ENCODE measurements at regions not wholly inside any gene's neighbourhood (a gene's known extent, or its start where the extent isn't known, plus 50 kb on each side); places are given as distances from the start of the nearest gene placed in this dataset.

DNA sequence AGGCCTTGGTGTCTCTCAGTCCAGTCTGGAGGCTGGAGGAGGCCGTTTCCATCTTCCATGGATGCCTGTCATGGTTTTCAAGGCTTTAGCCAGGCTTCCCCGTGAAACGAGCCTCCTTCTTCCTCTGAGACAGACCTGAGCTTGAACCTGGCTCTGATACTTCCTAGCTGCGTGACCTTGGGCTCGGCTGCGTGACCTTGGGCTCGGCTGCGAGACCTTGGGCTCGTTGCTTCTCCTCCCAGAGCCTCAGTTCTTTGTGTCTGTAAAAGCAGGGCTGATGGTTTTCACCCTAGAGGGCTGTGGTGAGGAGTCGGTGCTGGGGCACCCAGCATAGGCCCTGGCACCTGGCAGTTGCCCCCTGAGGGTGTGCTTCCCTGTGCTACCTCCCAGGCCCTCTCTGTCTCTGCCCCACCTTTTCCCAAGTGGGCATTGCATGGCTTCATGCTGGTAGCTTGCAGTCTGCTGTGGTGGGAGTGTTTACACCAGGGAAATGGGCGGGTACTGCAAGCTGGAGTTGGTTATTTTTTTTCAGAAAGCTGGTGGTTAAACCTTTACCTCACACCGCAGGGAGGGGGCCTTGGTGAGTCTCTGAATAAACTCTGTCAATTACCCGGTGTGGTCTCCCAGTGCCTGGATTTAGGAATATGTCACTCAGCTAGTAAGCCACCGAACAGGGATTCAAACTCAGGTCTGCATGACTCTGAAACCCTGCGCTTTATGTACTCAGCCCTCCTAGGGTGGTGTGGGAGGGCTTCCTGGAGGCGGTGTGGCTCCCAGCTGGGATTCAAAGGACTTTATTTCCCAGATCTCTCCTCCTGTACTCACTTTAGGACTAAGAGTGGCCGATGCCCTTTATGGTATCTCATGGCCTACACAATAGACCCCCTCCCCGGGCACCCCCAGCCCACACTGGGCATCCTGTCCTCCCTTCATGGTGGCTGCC is 129.0 kb upstream of the CIBAR2 start:
- TF ChIP-seq, protein P1, sequence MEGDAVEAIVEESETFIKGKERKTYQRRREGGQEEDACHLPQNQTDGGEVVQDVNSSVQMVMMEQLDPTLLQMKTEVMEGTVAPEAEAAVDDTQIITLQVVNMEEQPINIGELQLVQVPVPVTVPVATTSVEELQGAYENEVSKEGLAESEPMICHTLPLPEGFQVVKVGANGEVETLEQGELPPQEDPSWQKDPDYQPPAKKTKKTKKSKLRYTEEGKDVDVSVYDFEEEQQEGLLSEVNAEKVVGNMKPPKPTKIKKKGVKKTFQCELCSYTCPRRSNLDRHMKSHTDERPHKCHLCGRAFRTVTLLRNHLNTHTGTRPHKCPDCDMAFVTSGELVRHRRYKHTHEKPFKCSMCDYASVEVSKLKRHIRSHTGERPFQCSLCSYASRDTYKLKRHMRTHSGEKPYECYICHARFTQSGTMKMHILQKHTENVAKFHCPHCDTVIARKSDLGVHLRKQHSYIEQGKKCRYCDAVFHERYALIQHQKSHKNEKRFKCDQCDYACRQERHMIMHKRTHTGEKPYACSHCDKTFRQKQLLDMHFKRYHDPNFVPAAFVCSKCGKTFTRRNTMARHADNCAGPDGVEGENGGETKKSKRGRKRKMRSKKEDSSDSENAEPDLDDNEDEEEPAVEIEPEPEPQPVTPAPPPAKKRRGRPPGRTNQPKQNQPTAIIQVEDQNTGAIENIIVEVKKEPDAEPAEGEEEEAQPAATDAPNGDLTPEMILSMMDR (conservative IDR thresholded peaks at IDR 0.05) = no peak
- TF ChIP-seq EZH2 (IDR thresholded peaks at IDR 0.05; ENCODE audit: low read depth) = no peak

All from PC-9 (cell line).